ENCODE measurements at regions not wholly inside any gene's neighbourhood (a gene's known extent, or its start where the extent isn't known, plus 50 kb on each side); places are given as distances from the start of the nearest gene placed in this dataset.

- peaks cover 3 to 28% of the 10 kb centered on the region in 2 donors for H3K27me3 Mint-ChIP-seq (ENCODE audit: low read depth in 2 of 2)
- no peaks in the 10 kb centered on the region for H3K36me3 Mint-ChIP-seq
- 94% methylated on average over 1 of the region's 2 CpGs for whole genome bisulfite sequencing (ENCODE audit: insufficient coverage)
- Histone ChIP-seq H3K27ac (ENCODE audit: low read length) (no peak overlapping the region), H3K27me3 (ENCODE audit: control insufficient read depth, insufficient read depth, low read length) (no peaks in the 10 kb centered on the region), H3K9me3 (ENCODE audit: control insufficient read depth, insufficient read depth, low read length) (no peaks in the 10 kb centered on the region), H3K36me3 (ENCODE audit: control insufficient read depth, insufficient read depth, low read length) (no peaks in the 10 kb centered on the region), H3K4me3 (ENCODE audit: low read length) (no peak overlapping the region), H3K4me1 (ENCODE audit: control insufficient read depth, insufficient read depth, low read length) (no peaks in the 10 kb centered on the region)
- no peak for DNase-seq
- intact Hi-C loops (cut with micrococcal nuclease): no loop called here
- H3K27ac Mint-ChIP-seq: no peak overlapping the region
- no peaks in the 10 kb centered on the region for H3K4me1 Mint-ChIP-seq
- no peak overlapping the region for H3K4me3 Mint-ChIP-seq
- H3K9me3 Mint-ChIP-seq: no peaks in the 10 kb centered on the region
- ATAC-seq: no peak
- TF ChIP-seq, protein P1, sequence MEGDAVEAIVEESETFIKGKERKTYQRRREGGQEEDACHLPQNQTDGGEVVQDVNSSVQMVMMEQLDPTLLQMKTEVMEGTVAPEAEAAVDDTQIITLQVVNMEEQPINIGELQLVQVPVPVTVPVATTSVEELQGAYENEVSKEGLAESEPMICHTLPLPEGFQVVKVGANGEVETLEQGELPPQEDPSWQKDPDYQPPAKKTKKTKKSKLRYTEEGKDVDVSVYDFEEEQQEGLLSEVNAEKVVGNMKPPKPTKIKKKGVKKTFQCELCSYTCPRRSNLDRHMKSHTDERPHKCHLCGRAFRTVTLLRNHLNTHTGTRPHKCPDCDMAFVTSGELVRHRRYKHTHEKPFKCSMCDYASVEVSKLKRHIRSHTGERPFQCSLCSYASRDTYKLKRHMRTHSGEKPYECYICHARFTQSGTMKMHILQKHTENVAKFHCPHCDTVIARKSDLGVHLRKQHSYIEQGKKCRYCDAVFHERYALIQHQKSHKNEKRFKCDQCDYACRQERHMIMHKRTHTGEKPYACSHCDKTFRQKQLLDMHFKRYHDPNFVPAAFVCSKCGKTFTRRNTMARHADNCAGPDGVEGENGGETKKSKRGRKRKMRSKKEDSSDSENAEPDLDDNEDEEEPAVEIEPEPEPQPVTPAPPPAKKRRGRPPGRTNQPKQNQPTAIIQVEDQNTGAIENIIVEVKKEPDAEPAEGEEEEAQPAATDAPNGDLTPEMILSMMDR (IDR thresholded peaks at IDR 0.05): no peak
Measured at GRCh38 chr2:160876029-160876428, 284.2 kb upstream of the TANK start.

- H3K4me1 Mint-ChIP-seq: no peaks in the 10 kb centered on the region
- Histone ChIP-seq H3K27me3 (ENCODE audit: control insufficient read depth, insufficient read depth, low read length) (no peaks in the 10 kb centered on the region), H3K27ac (ENCODE audit: low read length) (no peak overlapping the region), H3K4me1 (ENCODE audit: control insufficient read depth, insufficient read depth, low read length) (no peaks in the 10 kb centered on the region), H3K4me3 (ENCODE audit: low read length) (no peak overlapping the region), H3K9me3 (ENCODE audit: control insufficient read depth, insufficient read depth, low read length) (no peaks in the 10 kb centered on the region), H3K36me3 (ENCODE audit: control insufficient read depth, insufficient read depth, low read length) (no peaks in the 10 kb centered on the region)
- intact Hi-C loops (cut with micrococcal nuclease): no loop called here
- no peaks in the 10 kb centered on the region for H3K9me3 Mint-ChIP-seq
- 96% methylated on average over 3 of the region's 3 CpGs for WGBS (ENCODE audit: insufficient coverage)
- H3K36me3 Mint-ChIP-seq: no peaks in the 10 kb centered on the region
- DNase-seq (no peak), ATAC-seq (no peak)
- peaks cover 3 to 20% of the 10 kb centered on the region in 2 donors for H3K27me3 Mint-ChIP-seq (ENCODE audit: low read depth in 2 of 2)
- no peak overlapping the region for H3K27ac Mint-ChIP-seq
- H3K4me3 Mint-ChIP-seq: no peak overlapping the region
- TF ChIP-seq, protein P1 (IDR thresholded peaks at IDR 0.05): no peak
Measured at GRCh38 chr2:160876765-160877164, 283.5 kb upstream of the TANK start.

- Histone ChIP-seq H3K27me3 (ENCODE audit: control insufficient read depth, insufficient read depth, low read length) (no peaks in the 10 kb centered on the region), H3K27ac (ENCODE audit: low read length) (no peak overlapping the region), H3K4me3 (ENCODE audit: low read length) (no peak overlapping the region), H3K4me1 (ENCODE audit: control insufficient read depth, insufficient read depth, low read length) (no peaks in the 10 kb centered on the region), H3K36me3 (ENCODE audit: control insufficient read depth, insufficient read depth, low read length) (no peaks in the 10 kb centered on the region), H3K9me3 (ENCODE audit: control insufficient read depth, insufficient read depth, low read length) (no peaks in the 10 kb centered on the region)
- intact Hi-C loops (cut with micrococcal nuclease): no loop called here
- no peak for DNase-seq
- H3K27me3 Mint-ChIP-seq (ENCODE audit: low read depth in 2 of 2): peaks cover 3 to 16% of the 10 kb centered on the region in 2 donors
- no peaks in the 10 kb centered on the region for H3K4me1 Mint-ChIP-seq
- no peaks in the 10 kb centered on the region for H3K9me3 Mint-ChIP-seq
- TF ChIP-seq, protein P1 (IDR thresholded peaks at IDR 0.05): no peak
- H3K27ac Mint-ChIP-seq: no peak overlapping the region
- H3K36me3 Mint-ChIP-seq: no peaks in the 10 kb centered on the region
- no peak overlapping the region for H3K4me3 Mint-ChIP-seq
- ATAC-seq: no peak
Measured at GRCh38 chr2:160878618-160879017, 281.6 kb upstream of the TANK start.

GRCh38 chr2:160882906-160883305, 277.3 kb upstream of the TANK start:
- Histone ChIP-seq H3K4me3 (ENCODE audit: low read length) (no peak overlapping the region), H3K27ac (ENCODE audit: low read length) (no peak overlapping the region), H3K27me3 (ENCODE audit: control insufficient read depth, insufficient read depth, low read length) (no peaks in the 10 kb centered on the region), H3K36me3 (ENCODE audit: control insufficient read depth, insufficient read depth, low read length) (no peaks in the 10 kb centered on the region), H3K4me1 (ENCODE audit: control insufficient read depth, insufficient read depth, low read length) (no peaks in the 10 kb centered on the region), H3K9me3 (ENCODE audit: control insufficient read depth, insufficient read depth, low read length) (no peaks in the 10 kb centered on the region)
- TF ChIP-seq, protein P1 (IDR thresholded peaks at IDR 0.05): no peak
- 86% methylated on average over 3 of the region's 3 CpGs for WGBS (ENCODE audit: insufficient coverage)
- intact Hi-C loops (cut with micrococcal nuclease): no loop called here
- H3K27me3 Mint-ChIP-seq (ENCODE audit: low read depth in 2 of 2): peaks cover 3 to 7% of the 10 kb centered on the region in 2 donors
- H3K4me3 Mint-ChIP-seq: no peak overlapping the region
- H3K9me3 Mint-ChIP-seq: no peaks in the 10 kb centered on the region
- H3K27ac Mint-ChIP-seq: no peak overlapping the region
- no peaks in the 10 kb centered on the region for H3K36me3 Mint-ChIP-seq
- DNase-seq: no peak
- no peak for ATAC-seq
- no peaks in the 10 kb centered on the region for H3K4me1 Mint-ChIP-seq

Data from natural killer cell (primary cell).